Fibroblast of lung (primary cell): ENCODE measurements at regions not wholly inside any gene's neighbourhood (a gene's known extent, or its start where the extent isn't known, plus 50 kb on each side); places are given as distances from the start of the nearest gene placed in this dataset.

Experiments
- CTCF ChIP-seq, 2 donors: IDR thresholded peaks in 1 of 2; conservative IDR thresholded peaks in 1 of 2; 1 replicate in 1 of 2; 2 replicates in 1 of 2; pipeline ENCODE4 v1.5.1; 2011 to 2012; ENCODE audit warnings: low read length in 2 of 2, control low read depth in 1 of 2, inconsistent platforms in 1 of 2, low read depth in 1 of 2, mild to moderate bottlenecking in 1 of 2
- EZH2 ChIP-seq: IDR thresholded peaks from 2 replicates; pipeline ENCODE4 v1.5.1; 2012; ENCODE audit warnings: low read length, control low read depth, mild to moderate bottlenecking; ENCODE audit errors: missing control alignments

GRCh38 chr2:16763056-16763455 is 97.4 kb upstream of the CYRIA start:
- TF ChIP-seq CTCF (conservative IDR thresholded peaks at IDR 0.05 in 1 of 2, IDR thresholded peaks at IDR 0.05 in 1 of 2; ENCODE audit: low read depth in 1 of 2, low read length in 2 of 2) (no peak), EZH2 (no peak)
